Fibroblast of skin of scalp (primary cell): ENCODE measurements at regions not wholly inside any gene's neighbourhood (a gene's known extent, or its start where the extent isn't known, plus 50 kb on each side); places are given as distances from the start of the nearest gene placed in this dataset.
"Not testable (repeated sequence)": the region's sequence is repeated elsewhere in the genome, so short reads cannot be mapped to it uniquely, and the experiment has no call there.

ENCODE experiments used
- DNase-seq: peaks from one replicate; pipeline ENCODE4 v3.0.0-alpha.2; 2013

- no peak for DNase-seq
Observed at GRCh38 chr3:10706740-10707399, 109.2 kb upstream of the SLC6A11 start.

GRCh38 chr3:10707400-10708215 lies 108.4 kb upstream of the SLC6A11 start:
- no peak for DNase-seq

- DNase-seq: no peak
Observed at GRCh38 chr3:10708216-10708893, 107.7 kb upstream of the SLC6A11 start.

GRCh38 chr3:10709110-10709781 lies 106.8 kb upstream of the SLC6A11 start:
- DNase-seq: no peak

GRCh38 chr3:10712121-10712520 lies 103.9 kb upstream of the SLC6A11 start:
- no peak for DNase-seq

- DNase-seq: no peak
Observed at GRCh38 chr3:10713656-10714055, 102.4 kb upstream of the SLC6A11 start.

- no peak for DNase-seq
Observed at GRCh38 chr3:10715886-10716285, 100.1 kb upstream of the SLC6A11 start.

- DNase-seq: no peak
Observed at GRCh38 chr3:10716964-10717363, 99.1 kb upstream of the SLC6A11 start.

GRCh38 chr3:10717756-10718155 lies 98.3 kb upstream of the SLC6A11 start:
- no peak for DNase-seq

- DNase-seq: no peak
Observed at GRCh38 chr3:10721101-10721500, 94.9 kb upstream of the SLC6A11 start.

GRCh38 chr3:10722911-10723310 lies 93.1 kb upstream of the SLC6A11 start:
- DNase-seq: no peak

GRCh38 chr3:10723991-10724390 lies 92.0 kb upstream of the SLC6A11 start:
- DNase-seq: no peak

- no peak for DNase-seq
Observed at GRCh38 chr3:10725067-10725466, 91.0 kb upstream of the SLC6A11 start.

- DNase-seq: no peak
Observed at GRCh38 chr3:10725846-10726245, 90.2 kb upstream of the SLC6A11 start.

GRCh38 chr3:10726787-10727186 lies 89.2 kb upstream of the SLC6A11 start:
- no peak for DNase-seq

GRCh38 chr3:10729439-10729838 lies 86.6 kb upstream of the SLC6A11 start:
- no peak for DNase-seq

- DNase-seq: no peak
Observed at GRCh38 chr3:10732292-10732691, 83.7 kb upstream of the SLC6A11 start.

GRCh38 chr3:10733297-10733696 lies 82.7 kb upstream of the SLC6A11 start:
- no peak for DNase-seq

- DNase-seq: not testable (repeated sequence)
Observed at GRCh38 chr3:10736444-10736843, 79.6 kb upstream of the SLC6A11 start.

- DNase-seq: no peak
Observed at GRCh38 chr3:10737785-10738184, 78.2 kb upstream of the SLC6A11 start.

- peak; percentile 66 for DNase-seq
Observed at GRCh38 chr3:10738688-10739372, 77.2 kb upstream of the SLC6A11 start.

GRCh38 chr3:10740954-10741353 lies 75.1 kb upstream of the SLC6A11 start:
- no peak for DNase-seq
